ENCODE measurements at regions not wholly inside any gene's neighbourhood (a gene's known extent, or its start where the extent isn't known, plus 50 kb on each side); places are given as distances from the start of the nearest gene placed in this dataset.
"Not testable (repeated sequence)": the region's sequence is repeated elsewhere in the genome, so short reads cannot be mapped to it uniquely, and the experiment has no call there.

GRCh38 chr3:38966811-38967692 is 84.7 kb downstream of the SCN11A start:
- DNase-seq (ENCODE audit: low spot score), result no peak

GRCh38 chr3:38964646-38965045 is 87.1 kb downstream of the SCN11A start:
- DNase-seq (ENCODE audit: low spot score), result no peak

GRCh38 chr3:38964204-38964603 is 87.5 kb downstream of the SCN11A start:
- no peak for DNase-seq (ENCODE audit: low spot score)

GRCh38 chr3:38960953-38961622 is 90.7 kb downstream of the SCN11A start:
- peak; percentile 73 for DNase-seq (ENCODE audit: low spot score)

- no peak for DNase-seq (ENCODE audit: low spot score)
These were observed 91.6 kb downstream of the SCN11A start for GRCh38 chr3:38960042-38960622.

GRCh38 chr3:38958026-38958720 is 93.6 kb downstream of the SCN11A start:
- DNase-seq (ENCODE audit: low spot score), result no peak

GRCh38 chr3:38957296-38957695 is 94.4 kb downstream of the SCN11A start:
- DNase-seq (ENCODE audit: low spot score), result no peak

- DNase-seq (ENCODE audit: low spot score), result no peak
These were observed 99.0 kb downstream of the SCN11A start for GRCh38 chr3:38952721-38953120.

- DNase-seq (ENCODE audit: low spot score), result not testable (repeated sequence)
These were observed 100.6 kb downstream of the SCN11A start for GRCh38 chr3:38951167-38951566.

- DNase-seq (ENCODE audit: low spot score), result no peak
These were observed 101.2 kb downstream of the SCN11A start for GRCh38 chr3:38950581-38950980.

GRCh38 chr3:38949994-38950393 is 101.8 kb downstream of the SCN11A start:
- no peak for DNase-seq (ENCODE audit: low spot score)

- no peak for DNase-seq (ENCODE audit: low spot score)
These were observed 111.3 kb downstream of the SCN11A start for GRCh38 chr3:38940394-38940793.

- DNase-seq (ENCODE audit: low spot score), result no peak
These were observed 109.3 kb upstream of the SCN10A start for GRCh38 chr3:38925351-38925750.

GRCh38 chr3:38916706-38917105 is 100.7 kb upstream of the SCN10A start:
- DNase-seq (ENCODE audit: low spot score), result no peak

GRCh38 chr3:38907426-38907825 is 91.4 kb upstream of the SCN10A start:
- no peak for DNase-seq (ENCODE audit: low spot score)

- no peak for DNase-seq (ENCODE audit: low spot score)
These were observed 74.4 kb upstream of the SCN10A start for GRCh38 chr3:38890426-38890825.

- DNase-seq (ENCODE audit: low spot score), result no peak
These were observed 62.6 kb upstream of the SCN10A start for GRCh38 chr3:38878646-38879045.
